ENCODE measurements at regions not wholly inside any gene's neighbourhood (a gene's known extent, or its start where the extent isn't known, plus 50 kb on each side); places are given as distances from the start of the nearest gene placed in this dataset.

- TF ChIP-seq CTCF (conservative IDR thresholded peaks at IDR 0.05; ENCODE audit: low read depth in 2 of 2) = no peak
- no peak for TF ChIP-seq EZH2 (IDR thresholded peaks at IDR 0.05; ENCODE audit: low read depth, unreplicated experiment)
Measured at GRCh38 chrX:26375346-26375745, 159.4 kb downstream of the MAGEB5 start.

Data from GM23338 (cell line).